Astrocyte (in vitro differentiated cells and primary cell): ENCODE measurements at regions not wholly inside any gene's neighbourhood (a gene's known extent, or its start where the extent isn't known, plus 50 kb on each side); places are given as distances from the start of the nearest gene placed in this dataset.

Experiments
- DNase-seq: peaks from one replicate; pipeline ENCODE4 v3.0.0-alpha.2; 2010; ENCODE audit warnings: low read depth
- FAIRE-seq: peaks from 2 replicates; lab custom pipeline; 2011; peaks lifted over from hg19 to GRCh38; lab: Jason Lieb, UNC
- H2AFZ ChIP-seq: 2 replicates; pipeline ENCODE4 v1.6.0; 2012; ENCODE audit warnings: low read depth, low read length, inconsistent platforms
- H3K27ac ChIP-seq: 2 replicates; pipeline ENCODE4 v1.5.1; 2011; ENCODE audit warnings: low read depth, low read length, inconsistent platforms
- H3K27me3 ChIP-seq: 2 replicates; pipeline ENCODE4 v1.6.0; 2011; ENCODE audit warnings: low read length, inconsistent platforms; ENCODE audit not compliant: insufficient read depth
- H3K36me3 ChIP-seq: 2 replicates; pipeline ENCODE4 v1.5.1; 2011; ENCODE audit warnings: low read length, inconsistent platforms; ENCODE audit not compliant: insufficient read depth
- H3K4me1 ChIP-seq: 2 replicates; pipeline ENCODE4 v1.5.1; 2011; ENCODE audit warnings: low read length, inconsistent platforms; ENCODE audit not compliant: insufficient read depth
- H3K4me2 ChIP-seq: 2 replicates; pipeline ENCODE4 v1.6.0; 2012; ENCODE audit warnings: low read length, inconsistent platforms
- H3K4me3 ChIP-seq: 2 replicates; pipeline ENCODE4 v1.5.1; 2011; ENCODE audit warnings: low read depth, mild to moderate bottlenecking, low read length, inconsistent platforms; ENCODE audit not compliant: insufficient read depth
- H3K79me2 ChIP-seq: 2 replicates; pipeline ENCODE4 v1.6.0; 2012; ENCODE audit warnings: mild to moderate bottlenecking, low read length, inconsistent platforms; ENCODE audit not compliant: insufficient read depth
- H3K9ac ChIP-seq: 2 replicates; pipeline ENCODE4 v1.6.0; 2012; ENCODE audit warnings: mild to moderate bottlenecking, low read length, inconsistent platforms
- H3K9me3 ChIP-seq: 2 replicates; pipeline ENCODE4 v1.5.1; 2012; ENCODE audit warnings: low read depth, mild to moderate bottlenecking, low read length, inconsistent platforms; ENCODE audit not compliant: insufficient read depth
- H4K20me1 ChIP-seq: 2 replicates; pipeline ENCODE4 v1.6.0; 2012; ENCODE audit warnings: low read length, inconsistent platforms; ENCODE audit not compliant: insufficient read depth
- H3K27ac Mint-ChIP-seq: one replicate; pipeline ENCODE4 v1.8.0; 2021; ENCODE audit warnings: mild to moderate bottlenecking, mixed read lengths; ENCODE audit not compliant: unreplicated experiment
- H3K27me3 Mint-ChIP-seq: one replicate; pipeline ENCODE4 v1.8.0; 2021; ENCODE audit warnings: low read depth, mixed read lengths; ENCODE audit not compliant: unreplicated experiment
- H3K36me3 Mint-ChIP-seq: one replicate; pipeline ENCODE4 v1.8.0; 2021; ENCODE audit warnings: low read depth, mixed read lengths; ENCODE audit not compliant: unreplicated experiment
- H3K4me1 Mint-ChIP-seq: one replicate; pipeline ENCODE4 v1.8.0; 2021; ENCODE audit warnings: low read depth, mixed read lengths; ENCODE audit not compliant: unreplicated experiment
- H3K4me3 Mint-ChIP-seq: one replicate; pipeline ENCODE4 v1.8.0; 2021; ENCODE audit warnings: mild to moderate bottlenecking, moderate library complexity, mixed read lengths; ENCODE audit not compliant: unreplicated experiment
- H3K9me3 Mint-ChIP-seq: one replicate; pipeline ENCODE4 v1.8.0; 2021; ENCODE audit warnings: mild to moderate bottlenecking, mixed read lengths; ENCODE audit not compliant: unreplicated experiment
- CTCF ChIP-seq: IDR thresholded peaks from 2 replicates; pipeline ENCODE4 v1.5.1; 2011; ENCODE audit warnings: low read depth, mild to moderate bottlenecking, inconsistent platforms, low read length, moderate library complexity; ENCODE audit not compliant: insufficient read depth
- EZH2 ChIP-seq: IDR thresholded peaks from 2 replicates; pipeline ENCODE4 v1.6.1; 2012; ENCODE audit warnings: mild to moderate bottlenecking, low read length, inconsistent platforms; ENCODE audit not compliant: insufficient read depth

- Mint-ChIP-seq H3K36me3 (peaks cover 2% of the 10 kb centered on the region), H3K9me3 (peaks cover 1% of the 10 kb centered on the region), H3K4me1 (no peaks in the 10 kb centered on the region), H3K4me3 (no peak overlapping the region), H3K27ac (no peak overlapping the region), H3K27me3 (peaks cover 63% of the 10 kb centered on the region)
- Histone ChIP-seq H3K27ac (no peak overlapping the region), H3K4me3 (no peak overlapping the region), H3K79me2 (no peaks in the 10 kb centered on the region), H3K27me3 (peaks cover 23% of the 10 kb centered on the region), H4K20me1 (no peaks in the 10 kb centered on the region), H2AFZ (no peak overlapping the region), H3K4me1 (no peaks in the 10 kb centered on the region), H3K9me3 (no peaks in the 10 kb centered on the region), H3K4me2 (no peak overlapping the region), H3K9ac (no peak overlapping the region), H3K36me3 (no peaks in the 10 kb centered on the region)
- no peak for FAIRE-seq
- TF ChIP-seq EZH2 (no peak), CTCF (no peak)
- DNase-seq: no peak
Observed at GRCh38 chr10:78115135-78115853, 81.6 kb downstream of the RPS24 start.

GRCh38 chr10:78116361-78116760 is 82.7 kb downstream of the RPS24 start:
- FAIRE-seq: no peak
- Histone ChIP-seq H3K27me3 (peaks cover 25% of the 10 kb centered on the region), H3K4me2 (no peak overlapping the region), H3K9me3 (no peaks in the 10 kb centered on the region), H4K20me1 (no peaks in the 10 kb centered on the region), H3K36me3 (no peaks in the 10 kb centered on the region), H3K4me1 (no peaks in the 10 kb centered on the region), H3K27ac (no peak overlapping the region), H2AFZ (no peak overlapping the region), H3K4me3 (no peak overlapping the region), H3K79me2 (no peaks in the 10 kb centered on the region), H3K9ac (no peak overlapping the region)
- no peak for DNase-seq
- Mint-ChIP-seq H3K27me3 (peaks cover 61% of the 10 kb centered on the region), H3K9me3 (peaks cover 3% of the 10 kb centered on the region), H3K4me1 (no peaks in the 10 kb centered on the region), H3K4me3 (no peak overlapping the region), H3K27ac (no peak overlapping the region), H3K36me3 (no peaks in the 10 kb centered on the region)
- TF ChIP-seq EZH2 (no peak), CTCF (no peak)

GRCh38 chr10:78118591-78118990 is 84.9 kb downstream of the RPS24 start:
- Histone ChIP-seq H3K9ac (no peak overlapping the region), H3K9me3 (peaks cover 6% of the 10 kb centered on the region), H3K4me2 (no peak overlapping the region), H3K4me3 (no peak overlapping the region), H2AFZ (no peak overlapping the region), H3K27me3 (peaks cover 18% of the 10 kb centered on the region), H3K79me2 (no peaks in the 10 kb centered on the region), H4K20me1 (no peaks in the 10 kb centered on the region), H3K36me3 (no peaks in the 10 kb centered on the region), H3K27ac (no peak overlapping the region), H3K4me1 (no peaks in the 10 kb centered on the region)
- no peak for FAIRE-seq
- Mint-ChIP-seq H3K4me1 (no peaks in the 10 kb centered on the region), H3K4me3 (no peak overlapping the region), H3K36me3 (no peaks in the 10 kb centered on the region), H3K27ac (no peak overlapping the region), H3K9me3 (peaks cover 17% of the 10 kb centered on the region), H3K27me3 (peaks cover 56% of the 10 kb centered on the region)
- TF ChIP-seq EZH2: no peak
- TF ChIP-seq CTCF: no peak
- DNase-seq: no peak
